MG63 (cell line): ENCODE measurements at regions not wholly inside any gene's neighbourhood (a gene's known extent, or its start where the extent isn't known, plus 50 kb on each side); places are given as distances from the start of the nearest gene placed in this dataset.
A peak's percentile ranks its signal among the peaks of the same experiment; 100 is the strongest.

Source experiments
- DNase-seq: peaks from one replicate; pipeline ENCODE4 v3.0.0-alpha.2; 2020
- H3K27me3 ChIP-seq: fragments of 250-450 bp; sonication (Bioruptor Pico); 2 replicates; pipeline ENCODE4 v1.5.1; 2020; ENCODE audit warnings: mild to moderate bottlenecking, moderate library complexity
- H3K36me3 ChIP-seq: fragments of 250-450 bp; sonication (Bioruptor Pico); 2 replicates; pipeline ENCODE4 v1.5.1; 2020; ENCODE audit warnings: mild to moderate bottlenecking, moderate library complexity
- H3K4me3 ChIP-seq: fragments of 250-450 bp; sonication (Bioruptor Pico); 2 replicates; pipeline ENCODE4 v1.5.1; 2020; ENCODE audit warnings: mild to moderate bottlenecking, moderate library complexity
- H3K9me3 ChIP-seq: fragments of 250-450 bp; sonication (Bioruptor Pico); 2 replicates; pipeline ENCODE4 v1.5.1; 2020; ENCODE audit warnings: mild to moderate bottlenecking, moderate library complexity

DNA sequence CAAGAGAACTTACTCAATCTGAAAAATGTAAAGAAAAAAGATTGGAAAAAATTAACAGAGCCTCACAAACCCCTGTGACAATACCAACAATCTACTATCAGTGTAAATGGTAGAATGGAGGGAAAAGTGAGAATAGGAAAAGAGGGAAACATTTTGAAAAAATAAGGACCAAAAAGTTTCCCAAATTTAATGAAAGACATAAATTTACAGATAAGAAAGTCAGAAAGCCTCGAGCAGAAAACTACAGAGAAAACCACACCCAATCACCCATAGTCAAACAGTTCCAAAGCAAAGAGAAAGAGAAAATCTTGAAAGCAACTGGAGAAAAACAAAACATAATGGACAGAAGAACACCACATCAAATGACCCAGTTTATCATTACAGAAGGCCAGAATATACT, 142.7 kb upstream of the DIO3 start:
- no peaks in the 10 kb centered on the region; the same call in 1 of the 2 replicates for H3K9me3 ChIP-seq
- H3K4me3 ChIP-seq, result no peak overlapping the region
- no peaks in the 10 kb centered on the region for H3K36me3 ChIP-seq
- no peaks in the 10 kb centered on the region for H3K27me3 ChIP-seq
- DNase-seq, result no peak

DNA sequence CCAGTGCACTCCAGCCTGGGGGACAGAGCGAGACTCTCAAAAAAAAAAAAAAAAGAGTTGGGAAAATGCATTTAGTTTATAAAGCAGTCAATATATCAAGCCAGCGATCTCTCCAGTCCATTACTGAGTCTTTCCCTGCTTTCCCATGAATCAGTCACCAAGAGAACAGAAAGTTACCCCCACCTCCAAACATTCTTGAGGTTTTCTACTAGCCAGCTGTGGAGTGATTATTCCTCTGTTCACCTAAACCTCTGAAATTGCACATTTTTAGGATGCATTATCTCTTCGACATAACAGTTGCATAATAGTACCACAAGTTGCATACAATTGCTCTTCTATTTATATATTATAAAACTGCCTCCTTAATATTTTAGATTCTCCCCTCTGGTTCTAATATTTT, 134.8 kb upstream of the DIO3 start:
- Histone ChIP-seq H3K27me3 (no peaks in the 10 kb centered on the region), H3K4me3 (no peak overlapping the region), H3K9me3 (no peaks in the 10 kb centered on the region), H3K36me3 (no peaks in the 10 kb centered on the region)
- no peak for DNase-seq

- H3K27me3 ChIP-seq, result no peaks in the 10 kb centered on the region
- no peaks in the 10 kb centered on the region for H3K36me3 ChIP-seq
- no peaks in the 10 kb centered on the region for H3K9me3 ChIP-seq
- DNase-seq, result no peak
- H3K4me3 ChIP-seq, result no peak overlapping the region
Measured at GRCh38 chr14:101428409-101428808, 132.9 kb upstream of the DIO3 start.

DNA sequence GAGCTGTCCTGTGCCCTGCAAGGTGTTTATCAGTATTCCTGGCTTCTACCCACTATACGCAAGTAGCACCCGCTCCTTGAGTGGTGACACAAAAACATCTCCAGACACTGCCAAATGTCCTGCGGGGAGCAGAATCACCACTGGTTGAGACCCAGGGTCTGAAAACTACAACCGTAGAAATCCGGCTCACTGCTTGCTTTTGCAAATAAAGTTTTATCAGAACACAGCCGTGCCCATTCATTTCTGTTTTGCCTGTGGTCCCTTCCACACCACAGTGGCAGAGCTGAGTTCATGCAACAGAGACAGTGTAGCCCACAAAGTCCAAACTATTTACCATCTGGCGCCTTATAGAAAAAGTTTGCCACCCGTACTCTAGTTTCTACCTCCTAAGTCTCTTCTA, 125.7 kb upstream of the DIO3 start:
- Histone ChIP-seq H3K9me3 (no peaks in the 10 kb centered on the region), H3K4me3 (no peak overlapping the region), H3K27me3 (no peaks in the 10 kb centered on the region), H3K36me3 (no peaks in the 10 kb centered on the region)
- DNase-seq, result no peak

DNA sequence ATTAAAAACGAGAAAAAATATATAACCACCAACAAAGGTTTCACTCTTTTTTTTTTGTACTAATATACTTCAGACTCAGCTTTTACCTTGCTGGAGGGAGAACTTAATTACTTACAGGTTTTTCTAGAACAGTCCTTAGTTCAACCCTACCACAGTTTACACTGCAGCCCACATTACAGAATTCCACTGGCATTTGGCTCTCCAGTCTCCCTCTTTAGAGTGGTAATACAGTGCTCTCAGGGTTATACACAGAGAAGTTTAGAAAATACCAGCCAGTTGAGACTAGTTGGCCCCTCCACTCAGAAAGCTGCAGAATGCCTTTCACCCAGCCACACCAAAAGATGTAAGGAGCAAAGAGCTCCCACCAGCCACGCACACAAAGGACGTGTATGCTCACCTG, 122.3 kb upstream of the DIO3 start:
- H3K4me3 ChIP-seq, result no peak overlapping the region
- H3K9me3 ChIP-seq, result no peaks in the 10 kb centered on the region
- DNase-seq, result no peak
- no peaks in the 10 kb centered on the region for H3K36me3 ChIP-seq
- no peaks in the 10 kb centered on the region for H3K27me3 ChIP-seq

GRCh38 chr14:101440496-101440895, 120.8 kb upstream of the DIO3 start:
- Histone ChIP-seq H3K9me3 (no peaks in the 10 kb centered on the region), H3K4me3 (no peak overlapping the region), H3K36me3 (no peaks in the 10 kb centered on the region), H3K27me3 (no peaks in the 10 kb centered on the region)
- no peak for DNase-seq

GRCh38 chr14:101441710-101442109, 119.6 kb upstream of the DIO3 start:
- Histone ChIP-seq H3K9me3 (no peaks in the 10 kb centered on the region), H3K36me3 (no peaks in the 10 kb centered on the region), H3K4me3 (no peak overlapping the region), H3K27me3 (no peaks in the 10 kb centered on the region)
- no peak for DNase-seq

DNA sequence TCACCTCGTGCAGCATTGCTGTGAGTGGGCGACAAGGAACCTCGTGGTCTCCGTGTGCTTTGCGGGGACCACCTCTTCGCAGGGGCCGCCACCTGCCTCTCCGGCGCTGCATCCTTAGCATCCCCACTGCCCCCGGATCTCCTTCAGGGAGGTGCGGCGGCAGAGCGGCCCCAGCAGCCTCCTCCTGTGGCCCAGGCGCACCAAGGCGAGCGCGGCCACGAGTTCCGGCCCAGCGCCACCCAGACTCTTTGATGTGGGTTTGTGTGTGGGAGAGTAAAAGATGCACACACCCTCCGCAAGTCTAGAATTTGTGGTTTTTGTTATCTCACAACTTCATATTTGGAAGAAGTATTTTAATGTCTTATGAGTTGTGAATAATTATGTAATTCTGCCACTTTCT, 118.8 kb upstream of the DIO3 start:
- Histone ChIP-seq H3K9me3 (no peaks in the 10 kb centered on the region), H3K4me3 (no peak overlapping the region), H3K36me3 (no peaks in the 10 kb centered on the region), H3K27me3 (no peaks in the 10 kb centered on the region)
- DNase-seq, result no peak

DNA sequence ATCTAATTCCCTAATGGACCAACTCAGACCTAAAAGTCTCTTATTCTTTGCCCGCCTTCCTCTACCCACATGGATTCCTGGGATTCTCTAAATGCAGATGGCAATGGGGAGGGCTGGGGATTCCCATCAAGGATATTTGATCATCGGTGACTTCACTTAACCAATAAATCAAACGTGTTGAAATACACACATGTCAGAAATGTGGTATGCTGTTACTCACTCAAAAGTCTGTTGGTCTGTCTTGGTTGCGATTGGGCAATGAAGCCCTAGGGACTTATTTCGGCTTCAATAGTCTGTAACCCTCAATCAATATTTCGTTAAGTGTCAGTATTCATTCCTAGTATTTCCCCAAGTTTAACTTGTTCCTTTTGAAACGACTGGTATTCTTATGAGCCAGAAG, 117.2 kb upstream of the DIO3 start:
- DNase-seq, result peak; percentile 34

DNA sequence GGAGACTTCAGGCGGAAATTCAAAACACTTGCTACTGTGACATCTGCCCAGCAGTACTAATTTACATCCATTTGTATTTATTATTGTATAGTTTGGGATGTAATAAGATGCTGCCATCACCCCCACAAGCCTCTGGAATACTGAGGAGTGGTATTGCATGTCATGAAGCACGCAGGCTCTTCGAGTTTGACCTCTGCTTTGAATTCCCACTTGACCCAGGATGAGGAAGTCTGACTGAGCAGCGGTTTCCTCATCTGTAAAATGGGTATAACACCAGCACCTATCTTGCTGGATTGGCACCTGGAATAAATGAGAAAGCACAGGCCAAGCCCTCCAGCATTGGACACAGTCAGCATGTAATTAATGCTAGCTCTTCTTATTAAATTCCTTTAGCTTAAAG, 116.0 kb upstream of the DIO3 start:
- no peaks in the 10 kb centered on the region for H3K27me3 ChIP-seq
- no peak overlapping the region for H3K4me3 ChIP-seq
- H3K36me3 ChIP-seq, result no peaks in the 10 kb centered on the region
- no peaks in the 10 kb centered on the region for H3K9me3 ChIP-seq
- DNase-seq, result no peak

More for the DNA sequence above, 117.2 kb upstream of the DIO3 start:
- Histone ChIP-seq H3K27me3 (no peaks in the 10 kb centered on the region), H3K36me3 (no peaks in the 10 kb centered on the region), H3K4me3 (no peak overlapping the region), H3K9me3 (no peaks in the 10 kb centered on the region)

GRCh38 chr14:101446387-101446969, 114.8 kb upstream of the DIO3 start:
- Histone ChIP-seq H3K36me3 (no peaks in the 10 kb centered on the region), H3K4me3 (no peak overlapping the region), H3K9me3 (no peaks in the 10 kb centered on the region), H3K27me3 (no peaks in the 10 kb centered on the region)
- no peak for DNase-seq

- no peaks in the 10 kb centered on the region for H3K9me3 ChIP-seq
- no peaks in the 10 kb centered on the region for H3K27me3 ChIP-seq
- DNase-seq, result no peak
- H3K4me3 ChIP-seq, result no peak overlapping the region
- no peaks in the 10 kb centered on the region for H3K36me3 ChIP-seq
Measured at GRCh38 chr14:101449114-101449513, 112.2 kb upstream of the DIO3 start.

- H3K36me3 ChIP-seq, result no peaks in the 10 kb centered on the region
- H3K27me3 ChIP-seq, result no peaks in the 10 kb centered on the region
- H3K4me3 ChIP-seq, result no peak overlapping the region
- H3K9me3 ChIP-seq, result no peaks in the 10 kb centered on the region
- no peak for DNase-seq
Measured at GRCh38 chr14:101451166-101451565, 110.1 kb upstream of the DIO3 start.

- no peaks in the 10 kb centered on the region for H3K36me3 ChIP-seq
- H3K9me3 ChIP-seq, result no peaks in the 10 kb centered on the region
- H3K4me3 ChIP-seq, result no peak overlapping the region
- H3K27me3 ChIP-seq, result no peaks in the 10 kb centered on the region
- DNase-seq, result no peak
Measured at GRCh38 chr14:101453225-101453624, 108.1 kb upstream of the DIO3 start.

DNA sequence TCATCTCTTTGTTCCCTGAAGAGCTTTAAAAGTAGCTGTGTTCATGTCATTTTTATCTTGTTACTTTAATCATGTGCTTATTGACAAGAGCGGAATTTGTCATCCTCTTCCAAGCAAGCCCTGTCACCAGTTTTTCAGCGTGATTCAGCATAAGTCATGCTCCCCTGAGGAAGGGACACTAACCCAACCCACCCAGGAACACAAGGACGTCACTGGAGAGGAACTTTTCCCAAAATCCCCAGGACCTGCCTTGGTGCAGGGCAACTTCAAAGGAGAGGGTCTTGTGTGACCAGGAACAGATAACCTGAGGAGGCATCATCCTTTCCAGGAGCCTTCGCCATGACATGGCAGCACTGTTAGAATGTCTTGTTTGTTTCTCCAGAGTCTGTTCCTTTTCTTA, 107.1 kb upstream of the DIO3 start:
- Histone ChIP-seq H3K4me3 (no peak overlapping the region), H3K9me3 (no peaks in the 10 kb centered on the region), H3K36me3 (no peaks in the 10 kb centered on the region), H3K27me3 (no peaks in the 10 kb centered on the region)
- DNase-seq, result no peak

DNA sequence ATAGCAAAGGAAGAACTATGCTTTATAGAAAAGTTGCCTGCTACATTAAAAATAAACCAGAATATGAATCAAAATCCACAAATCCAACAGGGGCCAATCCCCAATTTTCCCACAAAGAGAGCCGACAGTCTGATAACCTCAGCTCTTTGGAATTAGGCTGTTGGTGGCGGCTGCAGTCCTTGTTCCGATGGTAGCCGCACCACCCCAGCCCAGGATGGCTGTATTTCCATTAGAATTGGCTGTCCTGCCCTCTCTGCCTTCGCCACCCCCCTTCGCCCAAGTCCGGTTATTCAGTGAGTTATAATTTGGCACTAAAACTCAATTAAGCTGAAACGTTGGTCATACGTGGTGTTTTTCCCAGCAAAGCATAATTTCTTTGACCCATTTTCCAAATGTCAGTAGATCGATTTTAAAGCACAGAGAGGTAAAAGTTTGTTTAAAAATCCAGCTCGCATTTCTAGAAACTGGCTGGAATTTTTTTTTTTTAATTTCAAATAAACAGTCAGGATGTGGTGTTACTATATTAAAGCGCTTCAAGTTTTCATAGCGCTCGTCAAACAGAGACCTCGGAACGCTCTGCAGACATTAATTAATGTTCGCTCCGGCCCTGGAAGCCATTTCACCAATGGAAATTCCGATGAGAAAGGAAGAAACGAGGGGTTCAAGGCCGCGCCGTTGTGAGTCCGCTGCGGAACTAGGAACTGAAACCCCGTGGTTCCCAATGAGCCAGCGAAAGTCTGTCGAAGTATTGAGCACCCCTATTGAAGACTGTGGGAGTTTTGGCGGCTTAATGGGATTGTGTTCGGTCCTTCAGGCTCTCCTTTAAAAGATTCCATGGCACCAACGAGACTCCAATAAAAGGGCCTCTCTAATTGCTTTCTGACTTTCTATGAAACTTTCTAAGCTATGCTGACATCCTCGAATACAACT, 104.8 kb upstream of the DIO3 start:
- H3K9me3 ChIP-seq, result no peaks in the 10 kb centered on the region
- DNase-seq, result no peak

GRCh38 chr14:101457301-101457935, 103.9 kb upstream of the DIO3 start:
- H3K9me3 ChIP-seq, result no peaks in the 10 kb centered on the region
- DNase-seq, result no peak
- H3K4me3 ChIP-seq, result no peak overlapping the region
- H3K27me3 ChIP-seq, result no peaks in the 10 kb centered on the region
- H3K36me3 ChIP-seq, result no peaks in the 10 kb centered on the region

More for the DNA sequence above, 104.8 kb upstream of the DIO3 start:
- Histone ChIP-seq H3K27me3 (no peaks in the 10 kb centered on the region), H3K36me3 (no peaks in the 10 kb centered on the region), H3K4me3 (no peak overlapping the region)
